A549 (cell line): ENCODE measurements at regions not wholly inside any gene's neighbourhood (a gene's known extent, or its start where the extent isn't known, plus 50 kb on each side); places are given as distances from the start of the nearest gene placed in this dataset.
A peak's percentile ranks its signal among the peaks of the same experiment; 100 is the strongest.

Experiments used
- ATAC-seq, 2 experiments: fragments of 200-7000 bp in 1 of 2; fragments of >200 bp in 1 of 2; cut with Nextera tagmentation in 1 of 2; cut with Tn5 transposase in 1 of 2; 3 replicates each; pipeline versions ENCODE4 v1.8.0 to v1.9.1; 2018 to 2020; ENCODE audit warnings: mild to moderate bottlenecking in 1 of 2, moderate library complexity in 1 of 2
- CTCF ChIA-PET: fragments of 300-600 bp; sonication (Branson Sonifier 250); formaldehyde crosslinking; extraction: SDS; loops from one replicate; lab custom pipeline; 2021; ENCODE audit warnings: antibody characterized with exemption, inconsistent platforms; lab: Yijun Ruan, JAX
- POLR2A ChIA-PET: fragments of 350-600 bp; formaldehyde crosslinking; extraction: SDS; loops from one replicate; lab custom pipeline; 2021; ENCODE audit warnings: antibody characterized with exemption, inconsistent platforms; lab: Yijun Ruan, JAX
- DNase-seq, 2 experiments: peaks; one replicate each; pipeline versions ENCODE4 v3.0.0 to v3.0.0-alpha.2; 2011 to 2016; ENCODE audit warnings: low read depth in 1 of 2, low spot score in 1 of 2
- FAIRE-seq: peaks from 2 replicates; lab custom pipeline; 2011; peaks lifted over from hg19 to GRCh38; lab: Jason Lieb, UNC
- H3K27ac ChIP-seq, 2 experiments: fragments of >200 bp; sonication (Bioruptor Twin); formaldehyde crosslinking; 3 replicates each; pipeline ENCODE4 v1.5.1; 2016 to 2017
- H3K4me1 ChIP-seq: fragments of >200 bp; sonication (Bioruptor Twin); formaldehyde crosslinking; 3 replicates; pipeline ENCODE4 v1.6.1; 2016
- H3K4me2 ChIP-seq: fragments of >200 bp; sonication (Bioruptor Twin); formaldehyde crosslinking; 3 replicates; pipeline ENCODE4 v1.6.1; 2016
- H3K4me3 ChIP-seq: fragments of >200 bp; sonication (Bioruptor Twin); formaldehyde crosslinking; 3 replicates; pipeline ENCODE4 v1.5.1; 2016
- H3K9me3 ChIP-seq: fragments of >200 bp; sonication (Bioruptor Twin); formaldehyde crosslinking; 3 replicates; pipeline ENCODE4 v1.6.1; 2016
- ATOH8 ChIP-seq: fragments of 250-450 bp; sonication (Bioruptor Pico); IDR thresholded peaks from 2 replicates; pipeline ENCODE4 v1.5.0; 2020; ENCODE audit warnings: low read depth, mild to moderate bottlenecking, moderate library complexity
- BCL3 ChIP-seq: fragments of >200 bp; sonication (Bioruptor Twin); formaldehyde crosslinking; IDR thresholded peaks from 3 replicates; pipeline ENCODE4 v1.6.1; 2016
- BHLHE40 ChIP-seq: IDR thresholded peaks from 2 replicates; pipeline ENCODE4 v1.6.1; 2012; ENCODE audit warnings: low read depth, low read length, inconsistent platforms
- CBX2 ChIP-seq: fragments of 200-600 bp; sonication (generic); IDR thresholded peaks from 2 replicates; pipeline ENCODE4 v1.6.1; 2016; ENCODE audit warnings: low read depth, mild to moderate bottlenecking, borderline replicate concordance
- CHD2 ChIP-seq: fragments of 150-350 bp; IDR thresholded peaks from 2 replicates; pipeline ENCODE4 v1.6.1; 2014; ENCODE audit warnings: low read length; ENCODE audit not compliant: partially characterized antibody
- CHD4 ChIP-seq: fragments of 200-600 bp; sonication (generic); IDR thresholded peaks from 2 replicates; pipeline ENCODE4 v1.6.1; 2016; ENCODE audit warnings: antibody characterized with exemption, mild to moderate bottlenecking, borderline replicate concordance
- EHMT2 ChIP-seq: fragments of 200-600 bp; sonication (generic); IDR thresholded peaks from 2 replicates; pipeline ENCODE4 v1.6.1; 2016; ENCODE audit warnings: antibody characterized with exemption, low read depth, mild to moderate bottlenecking, moderate library complexity
- FOSB ChIP-seq: fragments of 250-450 bp; sonication (Bioruptor Pico); IDR thresholded peaks from 2 replicates; pipeline ENCODE4 v1.5.0; 2020; ENCODE audit warnings: mild to moderate bottlenecking, moderate library complexity
- FOSL2 ChIP-seq, 2 experiments: fragments of 450-650 bp in 1 of 2; fragments of >200 bp in 1 of 2; sonication (Bioruptor Twin) in 1 of 2; formaldehyde crosslinking; IDR thresholded peaks; 2 replicates each; pipeline versions ENCODE4 v1.5.0 to v1.6.1; 2016 to 2020; ENCODE audit warnings: mild to moderate bottlenecking in 1 of 2, moderate library complexity in 1 of 2
- FOXS1 ChIP-seq: fragments of 250-450 bp; sonication (Bioruptor Pico); IDR thresholded peaks from 2 replicates; pipeline ENCODE4 v1.5.0; 2020; ENCODE audit warnings: mild to moderate bottlenecking, moderate library complexity
- GATA3 ChIP-seq: IDR thresholded peaks from 2 replicates; pipeline ENCODE4 v1.6.1; 2012; ENCODE audit warnings: borderline replicate concordance
- HOXA7 ChIP-seq: fragments of 250-450 bp; sonication (Bioruptor Pico); IDR thresholded peaks from 2 replicates; pipeline ENCODE4 v1.5.0; 2020; ENCODE audit warnings: mild to moderate bottlenecking, moderate library complexity
- HOXB13 ChIP-seq: fragments of 250-450 bp; sonication (Bioruptor Pico); IDR thresholded peaks from 2 replicates; pipeline ENCODE4 v1.5.0; 2020; ENCODE audit warnings: low read depth, mild to moderate bottlenecking, moderate library complexity
- JUN ChIP-seq, 2 experiments: fragments of >200 bp; sonication (Bioruptor Twin); formaldehyde crosslinking; IDR thresholded peaks; 2 replicates in 1 of 2; 3 replicates in 1 of 2; pipeline ENCODE4 v1.6.1; 2016 to 2017
- KDM1A ChIP-seq: fragments of 200-600 bp; sonication (generic); IDR thresholded peaks from 2 replicates; pipeline ENCODE4 v1.6.1; 2016; ENCODE audit warnings: low read depth, mild to moderate bottlenecking
- MAX ChIP-seq: IDR thresholded peaks from 2 replicates; pipeline ENCODE4 v1.6.1; 2012
- POLR2AphosphoS2 ChIP-seq: conservative IDR thresholded peaks from 2 replicates; pipeline ENCODE4 v1.6.1; 2012; ENCODE audit warnings: low read length, improper control_type of control experiment, inconsistent platforms
- RFX5 ChIP-seq: fragments of 450-650 bp; IDR thresholded peaks from 2 replicates; pipeline ENCODE4 v1.7.1; 2014; ENCODE audit warnings: antibody characterized with exemption, mild to moderate bottlenecking, moderate library complexity
- TFCP2L1 ChIP-seq: fragments of 250-450 bp; sonication (Bioruptor Pico); IDR thresholded peaks from 2 replicates; pipeline ENCODE4 v1.5.0; 2021; ENCODE audit warnings: mild to moderate bottlenecking
- TP53 ChIP-seq: fragments of 250-450 bp; sonication (Bioruptor Pico); IDR thresholded peaks from 2 replicates; pipeline ENCODE4 v1.5.0; 2021; ENCODE audit warnings: mild to moderate bottlenecking, moderate library complexity
- ZC3H11A ChIP-seq: fragments of 450-650 bp; IDR thresholded peaks from 2 replicates; pipeline ENCODE4 v1.6.1; 2014; ENCODE audit warnings: antibody characterized with exemption, mild to moderate bottlenecking
- ZSCAN20 ChIP-seq: fragments of 250-450 bp; sonication (Bioruptor Pico); IDR thresholded peaks from 2 replicates; pipeline ENCODE4 v1.8.0; 2022; ENCODE audit warnings: mild to moderate bottlenecking, moderate library complexity
- WGBS: methylation state at CpG from one replicate; pipeline ENCODE4 v1.1.6; 2017; ENCODE audit errors: missing lambda C conversion rate; 5-methylcytosine and 5-hydroxymethylcytosine counted together

- H3K4me3 ChIP-seq: no peak overlapping the region
- H3K9me3 ChIP-seq: no peaks in the 10 kb centered on the region
- no peak overlapping the region for H3K4me2 ChIP-seq
- ATAC-seq (no peak), DNase-seq (no peak), FAIRE-seq (no peak)
- H3K4me1 ChIP-seq: peaks cover 16% of the 10 kb centered on the region; the same call in 1 of the 3 replicates
- H3K27ac ChIP-seq: no peak overlapping the region
- CTCF ChIA-PET: interaction anchor here (1.1 to 1.6 kb wide), 2 partner anchors 49 to 254 kb away, joined by 3 read pairs; no protein-coding TSS in a partner anchor
- POLR2A ChIA-PET: no interaction called here
- WGBS: 80% methylated on average over 3 of the region's 3 CpGs
- TF ChIP-seq BHLHE40 (no peak), CHD4 (no peak), FOSL2 (IDR thresholded peaks at IDR 0.05) (no peak), FOSL2 (CRISPR knock-in tag; IDR thresholded peaks at IDR 0.05) (no peak), ATOH8 (no peak), TFCP2L1 (CRISPR knock-in tag) (no peak), ZC3H11A (no peak), JUN (IDR thresholded peaks at IDR 0.05) (no peak), HOXB13 (CRISPR knock-in tag) (no peak), MAX (no peak), CBX2 (no peak), POLR2AphosphoS2 (no peak), FOXS1 (CRISPR knock-in tag) (no peak), RFX5 (no peak), HOXA7 (CRISPR knock-in tag) (no peak), CHD2 (no peak), GATA3 (no peak), EHMT2 (no peak), TP53 (CRISPR knock-in tag) (no peak), ZSCAN20 (CRISPR knock-in tag) (no peak), FOSB (CRISPR knock-in tag) (no peak)
Observed at GRCh38 chr5:143886096-143886495, 74.1 kb downstream of the HMHB1 start.

- no peak for FAIRE-seq
- WGBS: 88% methylated on average over 6 of the region's 6 CpGs
- no peak for ATAC-seq
- ChIA-PET CTCF (interaction anchor here (1.1 to 1.6 kb wide), 4 partner anchors 50 to 253 kb away, joined by 3 read pairs; no protein-coding TSS in a partner anchor), POLR2A (no interaction called here)
- DNase-seq: no peak
- peaks cover 16% of the 10 kb centered on the region; the same call in 1 of the 3 replicates for H3K4me1 ChIP-seq
- no peaks in the 10 kb centered on the region for H3K9me3 ChIP-seq
- 0 out of 6 replicates have a peak overlapping the region, but pooled peaks of 1 of the 2 experiments have one; percentile 21 for H3K27ac ChIP-seq
- no peak overlapping the region for H3K4me2 ChIP-seq
- no peak overlapping the region for H3K4me3 ChIP-seq
- no peak for TF ChIP-seq HOXB13 (CRISPR knock-in tag)
- TF ChIP-seq BCL3: no peak
- TF ChIP-seq KDM1A: no peak
- no peak for TF ChIP-seq POLR2AphosphoS2
- TF ChIP-seq ZC3H11A: no peak
Observed at GRCh38 chr5:143886651-143887638, 75.0 kb downstream of the HMHB1 start.
